Keratinocyte (primary cell): ENCODE measurements at regions not wholly inside any gene's neighbourhood (a gene's known extent, or its start where the extent isn't known, plus 50 kb on each side); places are given as distances from the start of the nearest gene placed in this dataset.

Experiments
- CTCF ChIP-seq, 3 experiments: IDR thresholded peaks in 1 of 3; conservative IDR thresholded peaks in 1 of 3; optimal IDR thresholded peaks in 1 of 3; 2 replicates in 2 of 3; 3 replicates in 1 of 3; pipeline versions ENCODE3 to v1.5.1; 2011; ENCODE audit warnings: low read length in 3 of 3, mild to moderate bottlenecking in 3 of 3, moderate library complexity in 2 of 3, control low read depth in 1 of 3, inconsistent platforms in 1 of 3; ENCODE audit not compliant: insufficient read depth in 2 of 3; ENCODE audit errors: extremely low read depth in 1 of 3
- EZH2 ChIP-seq: IDR thresholded peaks from one replicate; pipeline ENCODE4 v1.6.1; 2012; ENCODE audit warnings: inconsistent platforms, mild to moderate bottlenecking, low read length, moderate library complexity

DNA sequence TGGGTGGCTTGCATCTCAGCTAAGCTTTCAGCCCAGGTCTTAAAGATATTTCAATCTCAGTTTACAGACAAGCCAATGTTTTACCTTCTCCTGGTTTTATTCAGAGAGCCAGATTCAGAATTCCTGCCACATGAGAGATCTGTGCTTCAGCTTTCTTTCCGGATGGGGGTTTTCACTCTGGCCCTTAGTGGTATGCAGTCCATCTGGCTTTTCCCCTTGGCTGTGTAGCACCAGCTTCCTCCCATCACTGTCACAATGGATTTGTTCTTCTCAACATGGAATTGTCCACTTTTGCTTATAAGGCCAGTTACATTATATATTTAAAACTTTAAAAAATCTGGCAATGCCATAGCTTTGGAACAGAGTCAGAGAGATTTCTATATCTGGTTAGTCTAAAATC lies 303.9 kb downstream of the ETS1 start:
- TF ChIP-seq CTCF (optimal IDR thresholded peaks at IDR 0.05 in 1 of 3, IDR thresholded peaks at IDR 0.05 in 1 of 3, conservative IDR thresholded peaks at IDR 0.05 in 1 of 3; ENCODE audit: extremely low read depth in 1 of 3, insufficient read depth in 2 of 3, low read length in 3 of 3) (no peak), EZH2 (no peak)
